OCI-LY7 (cell line): ENCODE measurements at regions not wholly inside any gene's neighbourhood (a gene's known extent, or its start where the extent isn't known, plus 50 kb on each side); places are given as distances from the start of the nearest gene placed in this dataset.

Source experiments
- BruUV-seq: library from RNA; stranded (reverse); fragments of 400-500 nt; replicated peaks from 2 replicates; lab custom pipeline; 2021; lab: Mats Ljungman, UMichigan
- CTCF ChIA-PET: fragments of 300-600 bp; sonication (Branson Sonifier 250); formaldehyde crosslinking; loops from one replicate; lab custom pipeline; 2022; ENCODE audit warnings: antibody characterized with exemption; ENCODE audit not compliant: unreplicated experiment; lab: Charles Lee
- POLR2A ChIA-PET: fragments of 300-600 bp; sonication (Branson Sonifier 250); formaldehyde crosslinking; loops from one replicate; lab custom pipeline; 2022; ENCODE audit warnings: antibody characterized with exemption; lab: Charles Lee
- DNase-seq: peaks from one replicate; pipeline ENCODE4 v3.0.0-alpha.2; 2015; ENCODE audit warnings: low spot score
- H2AFZ ChIP-seq: fragments of 200-600 bp; sonication (generic), shearing (Covaris generic); 2 replicates; pipeline ENCODE4 v1.6.1; 2014; ENCODE audit warnings: mild to moderate bottlenecking, antibody characterized with exemption, low read length, moderate library complexity
- H3K27ac ChIP-seq: fragments of 200-600 bp; sonication (generic); 2 replicates; pipeline ENCODE4 v1.5.1; 2014; ENCODE audit warnings: mixed run types, low read depth, mild to moderate bottlenecking, moderate library complexity, low read length, inconsistent platforms; ENCODE audit not compliant: poor library complexity, severe bottlenecking
- H3K36me3 ChIP-seq: fragments of 200-600 bp; sonication (generic); 2 replicates; pipeline ENCODE4 v1.6.1; 2014; ENCODE audit warnings: mild to moderate bottlenecking, antibody characterized with exemption, low read length, moderate library complexity, mixed read lengths; ENCODE audit not compliant: insufficient read depth
- H3K4me1 ChIP-seq: fragments of 200-600 bp; sonication (generic); 2 replicates; pipeline ENCODE4 v1.5.1; 2014; ENCODE audit warnings: mild to moderate bottlenecking, low read length; ENCODE audit not compliant: insufficient read depth, poor library complexity, severe bottlenecking
- H3K4me2 ChIP-seq: fragments of 200-600 bp; sonication (generic); 2 replicates; pipeline ENCODE4 v1.6.1; 2014; ENCODE audit warnings: mild to moderate bottlenecking, low read length
- H3K4me3 ChIP-seq: fragments of 200-600 bp; sonication (generic); 2 replicates; pipeline ENCODE4 v1.5.1; 2014; ENCODE audit warnings: mild to moderate bottlenecking, low read depth, low read length; ENCODE audit not compliant: poor library complexity, severe bottlenecking
- H3K79me2 ChIP-seq: fragments of 200-600 bp; sonication (generic); 2 replicates; pipeline ENCODE4 v1.6.1; 2016; ENCODE audit warnings: low read depth, mild to moderate bottlenecking, low read length, moderate library complexity, mixed read lengths; ENCODE audit not compliant: insufficient read depth
- H3K9me2 ChIP-seq: fragments of 200-600 bp; sonication (generic); 2 replicates; pipeline ENCODE4 v1.6.1; 2016; ENCODE audit warnings: mild to moderate bottlenecking, low read length, mixed read lengths; ENCODE audit not compliant: insufficient read depth
- H3K9me3 ChIP-seq: fragments of 200-600 bp; sonication (generic); 2 replicates; pipeline ENCODE4 v1.6.1; 2014; ENCODE audit warnings: mild to moderate bottlenecking, mixed run types, low read length, mixed read lengths
- H4K20me1 ChIP-seq: fragments of 200-600 bp; sonication (generic); 2 replicates; pipeline ENCODE4 v1.6.1; 2014; ENCODE audit warnings: mild to moderate bottlenecking, antibody characterized with exemption, low read length, moderate library complexity, mixed read lengths; ENCODE audit not compliant: insufficient read depth
- EZH2phosphoT487 ChIP-seq: fragments of 200-600 bp; sonication (generic); IDR thresholded peaks from 2 replicates; pipeline ENCODE4 v1.6.1; 2018; ENCODE audit warnings: low read depth, borderline replicate concordance, mild to moderate bottlenecking, mixed run types, antibody characterized with exemption, low read length, moderate library complexity, mixed read lengths
- intact Hi-C: fragments of 100-400 bp; cut with micrococcal nuclease; formaldehyde crosslinking; loops from one replicate; pipeline ENCODE4 v1.10.0; 2022; ENCODE audit not compliant: unreplicated experiment
- TF ChIP-seq, protein P1 (sequence below): fragments of 200-600 bp; sonication (generic); conservative IDR thresholded peaks from 2 replicates; pipeline ENCODE4 v1.5.1; 2014; ENCODE audit warnings: mild to moderate bottlenecking, antibody characterized with exemption, low read length, moderate library complexity, mixed read lengths

DNA sequence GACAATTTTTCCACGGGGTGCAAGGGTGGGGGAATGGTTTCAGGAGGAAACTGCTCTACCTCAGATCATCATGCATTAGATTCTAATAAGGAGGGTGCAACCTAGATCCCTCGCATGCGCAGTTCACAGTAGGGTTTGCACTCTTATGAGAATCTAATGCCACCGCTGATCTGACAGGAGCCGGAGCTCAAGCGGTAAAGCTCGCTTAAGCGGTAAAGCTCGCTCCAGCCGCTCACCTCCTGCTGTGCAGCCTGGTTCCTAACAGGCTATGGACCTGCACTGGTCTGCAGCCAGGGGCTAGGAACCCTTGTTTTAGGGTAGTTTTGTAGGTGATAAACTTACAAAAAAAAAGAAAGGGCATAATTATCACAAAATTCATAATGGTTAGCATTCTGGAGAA is 53.9 kb upstream of the RYR3 start:
- Histone ChIP-seq H3K9me3 (no peaks in the 10 kb centered on the region), H3K4me1 (no peaks in the 10 kb centered on the region), H3K27ac (no peak overlapping the region), H3K79me2 (no peaks in the 10 kb centered on the region), H2AFZ (no peak overlapping the region), H4K20me1 (no peaks in the 10 kb centered on the region), H3K9me2 (no peaks in the 10 kb centered on the region), H3K4me3 (no peak overlapping the region), H3K36me3 (no peaks in the 10 kb centered on the region), H3K4me2 (no peak overlapping the region)
- no TSS peak for BruUV-seq
- ChIA-PET POLR2A (interaction anchor here (0.7 kb wide), 1 partner anchor 76 kb away, joined by 3 read pairs; no protein-coding TSS in a partner anchor), CTCF (no interaction called here)
- intact Hi-C loops, result no loop called here
- TF ChIP-seq, protein P1, sequence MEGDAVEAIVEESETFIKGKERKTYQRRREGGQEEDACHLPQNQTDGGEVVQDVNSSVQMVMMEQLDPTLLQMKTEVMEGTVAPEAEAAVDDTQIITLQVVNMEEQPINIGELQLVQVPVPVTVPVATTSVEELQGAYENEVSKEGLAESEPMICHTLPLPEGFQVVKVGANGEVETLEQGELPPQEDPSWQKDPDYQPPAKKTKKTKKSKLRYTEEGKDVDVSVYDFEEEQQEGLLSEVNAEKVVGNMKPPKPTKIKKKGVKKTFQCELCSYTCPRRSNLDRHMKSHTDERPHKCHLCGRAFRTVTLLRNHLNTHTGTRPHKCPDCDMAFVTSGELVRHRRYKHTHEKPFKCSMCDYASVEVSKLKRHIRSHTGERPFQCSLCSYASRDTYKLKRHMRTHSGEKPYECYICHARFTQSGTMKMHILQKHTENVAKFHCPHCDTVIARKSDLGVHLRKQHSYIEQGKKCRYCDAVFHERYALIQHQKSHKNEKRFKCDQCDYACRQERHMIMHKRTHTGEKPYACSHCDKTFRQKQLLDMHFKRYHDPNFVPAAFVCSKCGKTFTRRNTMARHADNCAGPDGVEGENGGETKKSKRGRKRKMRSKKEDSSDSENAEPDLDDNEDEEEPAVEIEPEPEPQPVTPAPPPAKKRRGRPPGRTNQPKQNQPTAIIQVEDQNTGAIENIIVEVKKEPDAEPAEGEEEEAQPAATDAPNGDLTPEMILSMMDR, result no peak
- no peak for TF ChIP-seq EZH2phosphoT487
- DNase-seq, result no peak

DNA sequence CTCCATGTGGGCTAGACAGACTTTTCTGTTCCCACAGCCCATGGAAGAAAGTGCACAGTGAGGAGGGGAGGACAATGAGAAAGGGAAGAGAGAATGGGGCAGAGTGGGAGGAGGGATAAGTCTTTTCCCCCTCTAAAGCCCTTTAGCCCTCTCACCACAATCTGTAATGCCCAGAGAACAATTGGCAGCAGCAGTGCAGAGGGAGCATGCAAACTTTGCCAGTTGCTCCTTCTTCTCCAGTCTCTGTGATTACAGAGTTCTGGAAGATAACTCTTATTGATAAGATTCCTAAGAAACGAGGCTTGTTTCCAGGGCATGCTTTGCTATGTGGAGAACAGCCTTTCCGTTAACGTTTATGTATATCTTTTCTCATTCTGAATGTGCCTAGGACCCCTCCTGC is 50.0 kb upstream of the FMN1 start:
- ChIA-PET CTCF (no interaction called here), POLR2A (no interaction called here)
- Histone ChIP-seq H3K4me2 (no peak overlapping the region), H3K9me3 (no peaks in the 10 kb centered on the region), H3K4me1 (peaks cover 9% of the 10 kb centered on the region), H4K20me1 (no peaks in the 10 kb centered on the region), H3K4me3 (no peak overlapping the region), H3K79me2 (no peaks in the 10 kb centered on the region), H3K27ac (no peak overlapping the region), H2AFZ (no peak overlapping the region), H3K36me3 (no peaks in the 10 kb centered on the region), H3K9me2 (no peaks in the 10 kb centered on the region)
- TF ChIP-seq, protein P1, result no peak
- no peak for TF ChIP-seq EZH2phosphoT487
- intact Hi-C loops, result loop anchor here (5.0 kb wide), 1 partner anchor 48 kb away; no protein-coding TSS in a partner anchor
- no TSS peak for BruUV-seq
- no peak for DNase-seq
